C4-2B (cell line): ENCODE measurements at regions not wholly inside any gene's neighbourhood (a gene's known extent, or its start where the extent isn't known, plus 50 kb on each side); places are given as distances from the start of the nearest gene placed in this dataset.

Experiments used
- CTCF ChIP-seq: fragments of 450-650 bp; conservative IDR thresholded peaks from 2 replicates; pipeline ENCODE4 v1.5.1; 2017; ENCODE audit warnings: mild to moderate bottlenecking
- ZFX ChIP-seq: fragments of 450-650 bp; IDR thresholded peaks from 2 replicates; pipeline ENCODE4 v1.6.1; 2017

- no peak for TF ChIP-seq CTCF
- no peak for TF ChIP-seq ZFX
Observed at GRCh38 chr4:11966782-11967181, 538.1 kb upstream of the HS3ST1 start.
